Lung (tissue), 11 donors: ENCODE measurements at regions not wholly inside any gene's neighbourhood (a gene's known extent, or its start where the extent isn't known, plus 50 kb on each side); places are given as distances from the start of the nearest gene placed in this dataset.

Experiments
- ATAC-seq: fragments of 200-7000 bp; cut with Tn5 transposase; one replicate; pipeline ENCODE4 v1.9.1; 2020; ENCODE audit warnings: moderate number of reproducible peaks; ENCODE audit not compliant: insufficient read depth, low FRiP score
- DNase-seq, 3 donors: peaks; one replicate each; pipeline ENCODE4 v3.0.0-alpha.2; 2013 to 2017
- H3K27ac ChIP-seq, 2 donors: one replicate each; pipeline ENCODE4 v1.5.1; 2013; ENCODE audit warnings: mild to moderate bottlenecking in 2 of 2, moderate library complexity in 2 of 2, control low read depth in 1 of 2, inconsistent platforms in 1 of 2, low read depth in 1 of 2, low read length in 1 of 2
- H3K27me3 ChIP-seq, 3 donors: one replicate each; pipeline ENCODE4 v1.5.1; 2013; ENCODE audit warnings: low read length in 2 of 3; ENCODE audit not compliant: control insufficient read depth in 3 of 3, insufficient read depth in 3 of 3
- H3K36me3 ChIP-seq, 4 donors: one replicate each; pipeline ENCODE4 v1.5.1; 2013; ENCODE audit warnings: low read length in 4 of 4, mild to moderate bottlenecking in 1 of 4, moderate library complexity in 1 of 4; ENCODE audit not compliant: control insufficient read depth in 4 of 4, insufficient read depth in 4 of 4
- H3K4me1 ChIP-seq, 5 donors: one replicate each; pipeline ENCODE4 v1.5.1; 2013; ENCODE audit warnings: low read length in 5 of 5, mild to moderate bottlenecking in 2 of 5, moderate library complexity in 1 of 5; ENCODE audit not compliant: control insufficient read depth in 5 of 5, insufficient read depth in 5 of 5
- H3K4me3 ChIP-seq: one replicate; pipeline ENCODE4 v1.5.1; 2013; ENCODE audit warnings: mild to moderate bottlenecking, control low read depth, moderate library complexity
- H3K9ac ChIP-seq, 2 donors: one replicate each; pipeline ENCODE4 v1.5.1; 2013; ENCODE audit warnings: low read length in 2 of 2, control low read depth in 1 of 2; ENCODE audit not compliant: insufficient read depth in 1 of 2
- H3K9me3 ChIP-seq, 4 donors: one replicate each; pipeline ENCODE4 v1.5.1; 2013; ENCODE audit warnings: low read length in 3 of 4, mild to moderate bottlenecking in 1 of 4, moderate library complexity in 1 of 4; ENCODE audit not compliant: control insufficient read depth in 4 of 4, insufficient read depth in 3 of 4
- CTCF ChIP-seq: IDR thresholded peaks from 2 replicates; pipeline ENCODE4 v1.5.1; 2012; ENCODE audit warnings: mild to moderate bottlenecking; ENCODE audit errors: control extremely low read depth, extremely low read depth
- WGBS, 2 donors: extraction: QIAGEN DNeasy Blood & Tissue Kit; methylation state at CpG; one replicate each; pipeline ENCODE4 v1.1.7; 2013; 5-methylcytosine and 5-hydroxymethylcytosine counted together
- donor health status: control.
- donor health status: control.
- donor health status: Bipolar disorder and iron deficiency.
- donor health status: healthy.
- donor health status: DM: yes; HTN: yes; CAD: no.

GRCh38 chr1:213499444-213499843 is 448.4 kb downstream of the RPS6KC1 start:
- Histone ChIP-seq H3K27ac (no peak overlapping the region), H3K27me3 (no peaks in the 10 kb centered on the region), H3K9ac (no peak overlapping the region), H3K36me3 (no peaks in the 10 kb centered on the region), H3K4me1 (no peaks in the 10 kb centered on the region), H3K4me3 (no peak overlapping the region), H3K9me3 (peaks cover 0 to 2% (median 0%) of the 10 kb centered on the region in 4 donors)
- no peak for ATAC-seq
- TF ChIP-seq CTCF, result no peak
- DNase-seq, result no peak
- WGBS, 2 donors, result 93 to 95% methylated on average over 4 of the region's 4 CpGs

- no peaks in the 10 kb centered on the region for H3K27me3 ChIP-seq
- ATAC-seq (no peak), DNase-seq (peak in 2 of 3 donors; percentile 24 to 54)
- no peak overlapping the region for H3K9ac ChIP-seq
- no peak overlapping the region for H3K27ac ChIP-seq
- peaks cover 0 to 4% (median 0%) of the 10 kb centered on the region in 5 donors for H3K4me1 ChIP-seq
- no peak overlapping the region for H3K4me3 ChIP-seq
- H3K9me3 ChIP-seq, result peaks cover 0 to 3% (median 0%) of the 10 kb centered on the region in 4 donors
- TF ChIP-seq CTCF, result no peak
- 57 to 66% methylated on average over 7 of the region's 7 CpGs for WGBS, 2 donors
- H3K36me3 ChIP-seq, result no peaks in the 10 kb centered on the region
These were observed 456.6 kb downstream of the RPS6KC1 start for GRCh38 chr1:213507472-213508223.

- H3K36me3 ChIP-seq, result no peaks in the 10 kb centered on the region
- no peaks in the 10 kb centered on the region for H3K9me3 ChIP-seq
- no peak overlapping the region for H3K4me3 ChIP-seq
- TF ChIP-seq CTCF, result no peak
- no peak overlapping the region for H3K27ac ChIP-seq
- H3K27me3 ChIP-seq, result no peaks in the 10 kb centered on the region
- H3K4me1 ChIP-seq, result peaks cover 0 to 4% (median 0%) of the 10 kb centered on the region in 5 donors
- 46 to 61% methylated on average over 4 of the region's 4 CpGs for WGBS, 2 donors
- DNase-seq, result no peak
- ATAC-seq, result no peak
- no peak overlapping the region for H3K9ac ChIP-seq
These were observed 460.1 kb downstream of the RPS6KC1 start for GRCh38 chr1:213511173-213511572.

- Histone ChIP-seq H3K27ac (no peak overlapping the region), H3K4me1 (peaks cover 0 to 4% (median 0%) of the 10 kb centered on the region in 5 donors), H3K9ac (no peak overlapping the region), H3K9me3 (no peaks in the 10 kb centered on the region), H3K4me3 (no peak overlapping the region), H3K36me3 (no peaks in the 10 kb centered on the region), H3K27me3 (no peaks in the 10 kb centered on the region)
- DNase-seq (no peak), ATAC-seq (no peak)
- WGBS, 2 donors, result 71 to 78% methylated on average over 5 of the region's 5 CpGs
- TF ChIP-seq CTCF, result no peak
These were observed 461.3 kb downstream of the RPS6KC1 start for GRCh38 chr1:213512316-213512715.
